ENCODE measurements at regions not wholly inside any gene's neighbourhood (a gene's known extent, or its start where the extent isn't known, plus 50 kb on each side); places are given as distances from the start of the nearest gene placed in this dataset.

DNA sequence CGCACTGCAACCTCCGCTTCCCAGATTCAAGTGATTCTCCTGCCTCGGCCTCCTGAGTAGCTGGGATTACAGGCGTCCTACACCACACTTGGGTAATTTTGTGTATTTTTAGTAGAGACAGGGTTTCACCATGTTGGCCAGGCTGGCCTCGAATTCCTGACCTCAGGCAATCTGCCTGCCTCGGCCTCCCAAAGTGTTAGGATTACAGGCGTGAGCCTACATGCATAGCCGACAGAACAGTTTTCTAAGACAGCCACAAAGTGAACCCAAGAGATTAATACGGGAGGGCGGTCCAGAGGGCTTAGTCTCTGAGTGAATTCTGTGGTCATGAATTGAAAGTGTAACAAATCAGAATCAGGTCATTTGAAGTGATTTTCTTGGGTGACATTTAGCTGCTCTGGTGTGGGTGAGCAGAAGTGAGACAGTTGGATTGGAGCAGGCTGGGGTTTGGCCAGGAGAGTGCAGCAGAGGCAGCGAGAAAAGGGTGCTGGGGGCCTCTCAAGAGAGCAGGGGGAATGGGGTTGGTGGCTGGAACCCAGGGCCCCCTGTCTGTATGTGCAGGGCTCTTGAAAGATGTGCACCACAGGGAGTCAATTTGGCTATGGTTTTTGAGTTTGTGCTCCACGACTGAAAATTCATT, 231.4 kb upstream of the WSCD1 start:
- TF ChIP-seq, protein P1, sequence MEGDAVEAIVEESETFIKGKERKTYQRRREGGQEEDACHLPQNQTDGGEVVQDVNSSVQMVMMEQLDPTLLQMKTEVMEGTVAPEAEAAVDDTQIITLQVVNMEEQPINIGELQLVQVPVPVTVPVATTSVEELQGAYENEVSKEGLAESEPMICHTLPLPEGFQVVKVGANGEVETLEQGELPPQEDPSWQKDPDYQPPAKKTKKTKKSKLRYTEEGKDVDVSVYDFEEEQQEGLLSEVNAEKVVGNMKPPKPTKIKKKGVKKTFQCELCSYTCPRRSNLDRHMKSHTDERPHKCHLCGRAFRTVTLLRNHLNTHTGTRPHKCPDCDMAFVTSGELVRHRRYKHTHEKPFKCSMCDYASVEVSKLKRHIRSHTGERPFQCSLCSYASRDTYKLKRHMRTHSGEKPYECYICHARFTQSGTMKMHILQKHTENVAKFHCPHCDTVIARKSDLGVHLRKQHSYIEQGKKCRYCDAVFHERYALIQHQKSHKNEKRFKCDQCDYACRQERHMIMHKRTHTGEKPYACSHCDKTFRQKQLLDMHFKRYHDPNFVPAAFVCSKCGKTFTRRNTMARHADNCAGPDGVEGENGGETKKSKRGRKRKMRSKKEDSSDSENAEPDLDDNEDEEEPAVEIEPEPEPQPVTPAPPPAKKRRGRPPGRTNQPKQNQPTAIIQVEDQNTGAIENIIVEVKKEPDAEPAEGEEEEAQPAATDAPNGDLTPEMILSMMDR (IDR thresholded peaks at IDR 0.05), result peak; percentile 43
- H3K36me3 Mint-ChIP-seq (ENCODE audit: low read depth), result no peaks in the 10 kb centered on the region
- no peak for DNase-seq (ENCODE audit: low spot score)

DNA sequence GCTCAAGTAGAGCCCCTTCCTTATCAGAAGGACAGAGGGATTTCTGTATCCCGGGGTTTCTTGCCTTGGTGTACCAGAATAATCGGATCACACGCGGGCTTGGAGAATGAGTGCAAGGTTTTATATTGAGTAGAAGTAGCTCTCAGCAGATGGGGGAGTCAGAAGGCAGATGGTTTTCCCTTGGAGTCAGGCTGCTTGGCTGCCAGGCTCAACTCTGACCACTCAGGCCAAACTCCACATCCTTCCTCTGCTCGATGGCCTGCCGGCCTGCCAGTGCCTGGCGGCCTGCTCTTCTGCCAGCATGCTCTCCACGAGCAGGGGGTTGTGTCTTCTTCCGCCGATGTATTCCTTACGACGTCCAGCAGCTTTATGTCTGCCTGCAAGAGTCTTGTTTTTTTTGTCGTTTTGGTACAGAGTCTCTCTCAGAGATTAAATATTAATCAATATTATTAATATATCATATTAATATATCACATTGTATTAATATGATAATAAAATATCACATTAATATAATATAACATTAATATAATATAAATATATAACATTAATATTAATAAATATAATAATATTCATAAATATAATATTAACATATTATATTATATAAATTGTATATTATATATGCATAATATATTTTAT, 229.2 kb upstream of the WSCD1 start:
- DNase-seq (ENCODE audit: low spot score), result no peak
- TF ChIP-seq, protein P1 (IDR thresholded peaks at IDR 0.05), result no peak
- Mint-ChIP-seq H3K27ac (ENCODE audit: unreplicated experiment) (no peak overlapping the region), H3K9me3 (ENCODE audit: low read depth) (no peaks in the 10 kb centered on the region), H3K4me1 (ENCODE audit: low read depth) (peaks cover 6% of the 10 kb centered on the region), H3K27me3 (ENCODE audit: low read depth) (no peaks in the 10 kb centered on the region), H3K36me3 (ENCODE audit: low read depth) (no peaks in the 10 kb centered on the region), H3K4me3 (ENCODE audit: unreplicated experiment) (no peak overlapping the region)

More for the DNA sequence above, 231.4 kb upstream of the WSCD1 start:
- Mint-ChIP-seq H3K4me3 (ENCODE audit: unreplicated experiment) (no peak overlapping the region), H3K4me1 (ENCODE audit: low read depth) (peaks cover 8% of the 10 kb centered on the region), H3K27ac (ENCODE audit: unreplicated experiment) (no peak overlapping the region), H3K9me3 (ENCODE audit: low read depth) (no peaks in the 10 kb centered on the region), H3K27me3 (ENCODE audit: low read depth) (no peaks in the 10 kb centered on the region)

DNA sequence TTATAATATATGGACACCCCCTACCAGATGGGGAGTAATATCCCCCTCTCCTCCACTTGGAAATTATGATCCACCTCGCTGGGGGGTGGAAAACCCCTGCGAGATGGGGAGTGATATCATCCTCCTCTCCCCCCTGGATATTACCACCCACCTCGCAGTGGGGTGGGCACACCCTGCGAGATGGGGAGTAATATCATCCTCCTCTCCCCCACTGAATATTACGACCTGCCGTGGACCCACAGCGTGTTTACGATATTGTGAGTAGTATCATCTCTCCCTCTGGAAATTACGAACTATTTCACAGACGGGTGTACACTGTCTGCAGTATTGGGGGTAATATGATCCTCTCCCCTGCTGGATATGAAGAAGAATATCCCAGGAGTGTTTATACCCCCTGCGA, 228.3 kb upstream of the WSCD1 start:
- no peak overlapping the region for H3K4me3 Mint-ChIP-seq (ENCODE audit: unreplicated experiment)
- peaks cover 3% of the 10 kb centered on the region for H3K4me1 Mint-ChIP-seq (ENCODE audit: low read depth)
- TF ChIP-seq, protein P1 (IDR thresholded peaks at IDR 0.05), result no peak
- H3K27ac Mint-ChIP-seq (ENCODE audit: unreplicated experiment), result no peak overlapping the region
- DNase-seq (ENCODE audit: low spot score), result no peak
- no peaks in the 10 kb centered on the region for H3K9me3 Mint-ChIP-seq (ENCODE audit: low read depth)
- peaks cover 2% of the 10 kb centered on the region for H3K27me3 Mint-ChIP-seq (ENCODE audit: low read depth)
- no peaks in the 10 kb centered on the region for H3K36me3 Mint-ChIP-seq (ENCODE audit: low read depth)

DNA sequence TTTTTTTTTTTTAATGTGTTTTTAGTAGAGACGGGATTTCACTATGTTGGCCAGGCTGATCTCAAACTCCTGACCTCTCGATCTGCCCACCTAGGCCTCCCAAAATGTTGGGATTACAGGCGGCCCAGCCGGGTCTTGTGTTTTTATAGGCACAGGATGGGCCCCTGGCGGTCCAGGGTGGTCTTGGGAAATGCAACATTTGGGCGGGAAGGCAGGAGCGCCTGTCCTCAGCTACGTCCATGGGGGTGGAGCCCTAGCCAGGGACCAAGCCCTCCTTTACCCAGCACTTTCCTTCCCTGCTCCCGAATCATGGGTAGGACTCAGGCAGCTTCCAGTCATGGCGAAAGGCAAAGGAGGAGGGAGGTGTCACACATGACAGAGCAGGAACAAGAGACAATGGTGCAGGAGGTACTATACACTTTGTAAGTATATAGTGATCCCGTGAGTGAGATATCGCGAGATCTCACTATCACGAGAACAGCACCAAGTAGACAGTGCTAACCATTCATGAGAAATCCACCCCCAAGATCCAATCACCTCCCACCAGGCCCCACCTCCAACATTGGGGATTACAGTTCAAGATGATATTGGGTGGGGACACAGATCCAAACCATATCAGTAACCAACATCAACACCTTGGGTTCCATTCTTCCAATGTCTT, 226.7 kb upstream of the WSCD1 start:
- no peak overlapping the region for H3K27ac Mint-ChIP-seq (ENCODE audit: unreplicated experiment)
- peaks cover 1% of the 10 kb centered on the region for H3K9me3 Mint-ChIP-seq (ENCODE audit: low read depth)
- H3K27me3 Mint-ChIP-seq (ENCODE audit: low read depth), result peaks cover 3% of the 10 kb centered on the region
- TF ChIP-seq, protein P1 (IDR thresholded peaks at IDR 0.05), result no peak
- no peak for DNase-seq (ENCODE audit: low spot score)
- no peaks in the 10 kb centered on the region for H3K4me1 Mint-ChIP-seq (ENCODE audit: low read depth)
- no peaks in the 10 kb centered on the region for H3K36me3 Mint-ChIP-seq (ENCODE audit: low read depth)
- H3K4me3 Mint-ChIP-seq (ENCODE audit: unreplicated experiment), result no peak overlapping the region

DNA sequence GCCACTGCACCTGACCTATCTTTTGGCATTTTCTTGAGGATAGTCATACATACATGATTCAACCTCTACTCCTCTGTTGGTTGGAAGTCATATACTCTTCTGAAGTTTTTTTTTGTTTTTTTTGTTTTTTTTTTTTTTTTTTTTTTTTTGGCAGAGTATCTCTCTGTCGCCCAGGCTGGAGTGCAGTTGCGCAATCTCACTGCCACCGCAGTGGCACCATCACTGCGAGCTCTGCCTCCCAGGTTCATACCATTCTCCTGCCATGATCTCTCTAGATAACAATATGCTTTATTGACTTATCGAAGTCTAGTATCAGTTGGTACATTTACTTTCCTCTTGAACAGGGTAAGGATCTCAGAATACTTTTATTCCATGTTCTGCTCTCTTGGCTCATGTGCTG, 224.2 kb upstream of the WSCD1 start:
- TF ChIP-seq, protein P1 (IDR thresholded peaks at IDR 0.05), result no peak
- H3K9me3 Mint-ChIP-seq (ENCODE audit: low read depth), result peaks cover 3% of the 10 kb centered on the region
- no peaks in the 10 kb centered on the region for H3K36me3 Mint-ChIP-seq (ENCODE audit: low read depth)
- DNase-seq (ENCODE audit: low spot score), result no peak
- H3K4me3 Mint-ChIP-seq (ENCODE audit: unreplicated experiment), result no peak overlapping the region
- no peak overlapping the region for H3K27ac Mint-ChIP-seq (ENCODE audit: unreplicated experiment)
- no peaks in the 10 kb centered on the region for H3K4me1 Mint-ChIP-seq (ENCODE audit: low read depth)
- peaks cover 3% of the 10 kb centered on the region for H3K27me3 Mint-ChIP-seq (ENCODE audit: low read depth)
